Lower lobe of right lung (tissue), 2 donors: ENCODE measurements at regions not wholly inside any gene's neighbourhood (a gene's known extent, or its start where the extent isn't known, plus 50 kb on each side); places are given as distances from the start of the nearest gene placed in this dataset.

Source experiments
- ATAC-seq, 2 donors: fragments of 200-7000 bp; cut with Tn5 transposase; one replicate each; pipeline ENCODE4 v1.9.1; 2020 to 2022; ENCODE audit warnings: mild to moderate bottlenecking in 2 of 2, moderate library complexity in 2 of 2
- DNase-seq: peaks from one replicate; pipeline ENCODE4 v3.0.0-alpha.2; 2020
- H3K27ac ChIP-seq: fragments of 200-600 bp; one replicate; pipeline ENCODE4 v1.8.0; 2022
- H3K27me3 ChIP-seq: fragments of 200-600 bp; one replicate; pipeline ENCODE4 v1.8.0; 2022; ENCODE audit warnings: low read depth
- H3K36me3 ChIP-seq: fragments of 200-600 bp; one replicate; pipeline ENCODE4 v1.8.0; 2022; ENCODE audit warnings: mild to moderate bottlenecking
- H3K4me1 ChIP-seq: fragments of 200-600 bp; one replicate; pipeline ENCODE4 v1.8.0; 2022
- H3K4me3 ChIP-seq: fragments of 200-600 bp; one replicate; pipeline ENCODE4 v1.8.0; 2022; ENCODE audit warnings: mild to moderate bottlenecking
- H3K9me3 ChIP-seq: fragments of 200-600 bp; one replicate; pipeline ENCODE4 v1.8.0; 2022
- intact Hi-C: fragments of 100-400 bp; cut with DNase I; formaldehyde crosslinking; loops from one replicate; pipeline ENCODE4 v1.11.0; 2022
- TF ChIP-seq, protein P1 (sequence below): fragments of 200-600 bp; IDR thresholded peaks from one replicate; pipeline ENCODE4 v1.8.0; 2022; ENCODE audit warnings: antibody characterized with exemption, mild to moderate bottlenecking
- donor health status: DM: no; HTN: yes; CAD: no; lungs with severe emphysema.

DNA sequence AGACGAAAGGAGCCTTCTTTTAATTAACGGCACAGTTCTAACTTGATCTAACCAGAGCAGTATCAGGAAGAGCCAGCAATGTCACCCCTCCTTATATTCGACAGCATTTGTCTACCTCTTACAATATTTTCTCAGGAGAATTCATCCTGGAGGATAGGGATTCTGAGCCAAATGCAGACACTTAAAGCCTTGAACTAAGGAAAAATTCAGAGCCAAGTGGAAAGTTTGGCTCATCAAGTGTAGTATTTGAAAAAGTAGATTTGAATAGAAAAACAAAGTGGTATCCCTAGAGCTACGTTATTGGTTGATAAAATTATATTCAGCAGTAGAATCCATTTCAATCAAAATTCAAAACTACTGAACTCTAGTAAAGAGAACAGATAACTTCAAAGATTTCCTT, 732.0 kb upstream of the ADGRL2 start:
- TF ChIP-seq, protein P1, sequence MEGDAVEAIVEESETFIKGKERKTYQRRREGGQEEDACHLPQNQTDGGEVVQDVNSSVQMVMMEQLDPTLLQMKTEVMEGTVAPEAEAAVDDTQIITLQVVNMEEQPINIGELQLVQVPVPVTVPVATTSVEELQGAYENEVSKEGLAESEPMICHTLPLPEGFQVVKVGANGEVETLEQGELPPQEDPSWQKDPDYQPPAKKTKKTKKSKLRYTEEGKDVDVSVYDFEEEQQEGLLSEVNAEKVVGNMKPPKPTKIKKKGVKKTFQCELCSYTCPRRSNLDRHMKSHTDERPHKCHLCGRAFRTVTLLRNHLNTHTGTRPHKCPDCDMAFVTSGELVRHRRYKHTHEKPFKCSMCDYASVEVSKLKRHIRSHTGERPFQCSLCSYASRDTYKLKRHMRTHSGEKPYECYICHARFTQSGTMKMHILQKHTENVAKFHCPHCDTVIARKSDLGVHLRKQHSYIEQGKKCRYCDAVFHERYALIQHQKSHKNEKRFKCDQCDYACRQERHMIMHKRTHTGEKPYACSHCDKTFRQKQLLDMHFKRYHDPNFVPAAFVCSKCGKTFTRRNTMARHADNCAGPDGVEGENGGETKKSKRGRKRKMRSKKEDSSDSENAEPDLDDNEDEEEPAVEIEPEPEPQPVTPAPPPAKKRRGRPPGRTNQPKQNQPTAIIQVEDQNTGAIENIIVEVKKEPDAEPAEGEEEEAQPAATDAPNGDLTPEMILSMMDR: no peak
- ATAC-seq (no peak), DNase-seq (no peak)
- intact Hi-C loops: no loop called here
- H3K27me3 ChIP-seq: no peaks in the 10 kb centered on the region
- H3K9me3 ChIP-seq: no peaks in the 10 kb centered on the region
- no peaks in the 10 kb centered on the region for H3K4me1 ChIP-seq
- no peak overlapping the region for H3K4me3 ChIP-seq
- H3K36me3 ChIP-seq: no peaks in the 10 kb centered on the region
- H3K27ac ChIP-seq: no peak overlapping the region

DNA sequence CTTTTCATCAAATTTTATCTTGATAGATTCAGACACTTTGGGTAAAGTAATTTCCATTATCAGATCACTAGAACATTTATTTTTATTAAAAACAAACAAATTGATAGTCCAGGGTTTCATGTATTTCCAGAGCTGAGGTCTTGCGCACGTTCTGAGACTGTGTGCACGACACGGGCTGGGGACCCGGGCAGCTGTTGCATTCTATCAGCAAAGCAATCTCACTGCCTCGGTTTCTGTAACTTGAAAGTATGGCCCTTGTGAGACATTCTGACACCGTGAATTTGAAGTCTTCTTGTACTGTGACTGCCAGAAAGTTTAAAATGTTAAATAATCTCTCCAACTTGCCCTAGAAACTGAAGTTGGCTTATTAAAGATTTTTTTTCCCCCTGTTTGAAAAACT, 746.9 kb upstream of the ADGRL2 start:
- Histone ChIP-seq H3K27me3 (no peaks in the 10 kb centered on the region), H3K27ac (no peak overlapping the region), H3K4me3 (no peak overlapping the region), H3K36me3 (no peaks in the 10 kb centered on the region), H3K4me1 (no peaks in the 10 kb centered on the region), H3K9me3 (no peaks in the 10 kb centered on the region)
- intact Hi-C loops: no loop called here
- TF ChIP-seq, protein P1: no peak
- ATAC-seq: no peak
- DNase-seq: no peak

DNA sequence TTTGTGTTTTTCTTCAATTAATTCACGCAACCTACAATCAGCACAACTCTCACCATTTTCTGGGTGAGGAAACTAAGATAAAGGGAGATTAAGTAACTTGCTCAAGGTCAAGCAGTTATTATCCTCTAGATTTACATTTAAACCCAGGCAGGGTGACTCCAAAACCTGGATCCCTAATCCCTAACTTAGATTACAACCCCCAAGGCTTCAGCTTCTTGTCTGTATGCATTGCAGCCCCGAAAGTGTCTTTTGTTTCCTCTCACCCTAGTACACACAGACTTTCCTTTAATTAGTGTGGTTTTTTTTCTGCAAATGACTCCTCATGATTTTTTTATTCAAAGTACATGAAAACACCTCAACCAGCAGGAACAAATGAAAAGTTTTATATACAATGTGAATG, 748.6 kb upstream of the ADGRL2 start:
- H3K27me3 ChIP-seq: no peaks in the 10 kb centered on the region
- DNase-seq: no peak
- ATAC-seq: no peak
- no peaks in the 10 kb centered on the region for H3K4me1 ChIP-seq
- no peaks in the 10 kb centered on the region for H3K9me3 ChIP-seq
- no peak overlapping the region for H3K4me3 ChIP-seq
- intact Hi-C loops: no loop called here
- no peaks in the 10 kb centered on the region for H3K36me3 ChIP-seq
- TF ChIP-seq, protein P1: no peak
- H3K27ac ChIP-seq: no peak overlapping the region

DNA sequence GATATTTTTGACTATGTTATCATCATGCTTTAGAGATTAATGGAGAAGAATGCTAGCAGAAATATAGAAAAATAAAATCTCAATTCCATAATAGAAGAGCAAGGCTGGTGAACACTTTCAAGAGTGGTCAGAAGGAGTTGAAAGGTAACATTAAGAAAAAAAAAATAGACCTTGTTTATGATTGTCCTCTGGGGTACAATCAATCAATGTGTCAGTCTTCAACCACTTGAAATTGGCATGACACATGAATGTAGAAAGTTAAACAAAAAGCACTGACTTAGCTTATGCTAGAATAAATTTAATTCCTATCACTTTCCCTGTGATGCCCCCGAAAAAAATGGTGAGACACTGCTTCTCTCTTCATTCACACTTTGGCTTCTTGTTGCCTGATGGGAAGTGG, 750.3 kb upstream of the ADGRL2 start:
- Histone ChIP-seq H3K27me3 (no peaks in the 10 kb centered on the region), H3K36me3 (no peaks in the 10 kb centered on the region), H3K4me3 (no peak overlapping the region), H3K4me1 (no peaks in the 10 kb centered on the region), H3K27ac (no peak overlapping the region), H3K9me3 (no peaks in the 10 kb centered on the region)
- ATAC-seq: no peak
- TF ChIP-seq, protein P1: no peak
- no peak for DNase-seq
- intact Hi-C loops: no loop called here

DNA sequence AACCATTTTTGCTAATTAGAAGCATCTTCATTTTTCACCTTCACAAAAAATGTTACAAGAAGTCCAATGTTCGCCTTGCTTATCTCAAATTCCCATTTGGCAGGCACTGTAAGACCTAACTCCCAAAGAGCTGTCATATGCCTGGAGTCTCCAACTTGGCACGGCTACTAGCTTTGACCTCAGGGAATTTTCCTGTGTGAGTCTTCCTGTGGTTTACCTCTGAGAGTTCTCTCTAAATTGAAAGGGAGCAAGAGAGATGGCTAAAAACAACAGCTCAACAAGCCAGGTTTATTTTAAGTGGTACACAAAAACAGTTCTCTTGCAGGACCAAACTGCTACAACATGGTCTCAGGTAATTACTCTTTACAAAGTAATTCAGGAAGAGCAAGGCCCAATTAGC, 756.0 kb upstream of the ADGRL2 start:
- H3K27me3 ChIP-seq: no peaks in the 10 kb centered on the region
- intact Hi-C loops: no loop called here
- no peak overlapping the region for H3K27ac ChIP-seq
- no peak for DNase-seq
- TF ChIP-seq, protein P1: no peak
- no peak for ATAC-seq
- no peak overlapping the region for H3K4me3 ChIP-seq
- no peaks in the 10 kb centered on the region for H3K36me3 ChIP-seq
- no peaks in the 10 kb centered on the region for H3K4me1 ChIP-seq
- no peaks in the 10 kb centered on the region for H3K9me3 ChIP-seq

DNA sequence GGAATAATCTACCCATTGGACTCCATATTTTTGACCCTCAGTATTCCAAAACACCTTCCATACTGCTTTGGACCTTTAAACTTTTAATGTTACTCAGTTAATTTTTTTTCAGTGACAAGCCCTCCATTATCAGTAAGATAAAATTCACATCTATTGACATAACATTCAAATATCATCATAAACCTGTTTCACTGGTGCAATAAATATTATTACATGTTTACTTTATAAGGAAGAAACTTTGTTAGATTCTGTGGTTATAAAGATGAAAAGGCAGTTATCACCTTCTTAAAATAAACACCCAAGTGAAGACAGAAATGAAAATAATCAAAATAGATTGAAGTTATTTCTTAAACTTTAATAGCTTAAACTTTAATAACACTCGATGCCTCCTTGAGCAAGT, 758.5 kb upstream of the ADGRL2 start:
- Histone ChIP-seq H3K36me3 (no peaks in the 10 kb centered on the region), H3K4me1 (no peaks in the 10 kb centered on the region), H3K27me3 (no peaks in the 10 kb centered on the region), H3K27ac (no peak overlapping the region), H3K9me3 (no peaks in the 10 kb centered on the region), H3K4me3 (no peak overlapping the region)
- TF ChIP-seq, protein P1: no peak
- ATAC-seq (no peak), DNase-seq (no peak)
- intact Hi-C loops: no loop called here
